ENCODE measurements at regions not wholly inside any gene's neighbourhood (a gene's known extent, or its start where the extent isn't known, plus 50 kb on each side); places are given as distances from the start of the nearest gene placed in this dataset.

GRCh38 chr6:44000164-44000842 is 126.9 kb downstream of the MRPL14 start (continued):
- no peak for TF ChIP-seq ATF3 (IDR thresholded peaks at IDR 0.05; ENCODE audit: borderline replicate concordance, extremely low read depth, low read depth, low read length)
- no peak for TF ChIP-seq EED (IDR thresholded peaks at IDR 0.05; ENCODE audit: low read depth)
- TF ChIP-seq DPF2 (IDR thresholded peaks at IDR 0.05), result peak; percentile 79; the same call in 1 of the 2 replicates
- no peak for TF ChIP-seq NFYB (IDR thresholded peaks at IDR 0.05; ENCODE audit: insufficient read depth, low read depth, low read length)
- TF ChIP-seq, protein P1, sequence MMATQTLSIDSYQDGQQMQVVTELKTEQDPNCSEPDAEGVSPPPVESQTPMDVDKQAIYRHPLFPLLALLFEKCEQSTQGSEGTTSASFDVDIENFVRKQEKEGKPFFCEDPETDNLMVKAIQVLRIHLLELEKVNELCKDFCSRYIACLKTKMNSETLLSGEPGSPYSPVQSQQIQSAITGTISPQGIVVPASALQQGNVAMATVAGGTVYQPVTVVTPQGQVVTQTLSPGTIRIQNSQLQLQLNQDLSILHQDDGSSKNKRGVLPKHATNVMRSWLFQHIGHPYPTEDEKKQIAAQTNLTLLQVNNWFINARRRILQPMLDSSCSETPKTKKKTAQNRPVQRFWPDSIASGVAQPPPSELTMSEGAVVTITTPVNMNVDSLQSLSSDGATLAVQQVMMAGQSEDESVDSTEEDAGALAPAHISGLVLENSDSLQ (IDR thresholded peaks at IDR 0.05), result peak; percentile 92
- no peak for TF ChIP-seq CBX5 (IDR thresholded peaks at IDR 0.05; ENCODE audit: low read depth)
- TF ChIP-seq, protein P2, sequence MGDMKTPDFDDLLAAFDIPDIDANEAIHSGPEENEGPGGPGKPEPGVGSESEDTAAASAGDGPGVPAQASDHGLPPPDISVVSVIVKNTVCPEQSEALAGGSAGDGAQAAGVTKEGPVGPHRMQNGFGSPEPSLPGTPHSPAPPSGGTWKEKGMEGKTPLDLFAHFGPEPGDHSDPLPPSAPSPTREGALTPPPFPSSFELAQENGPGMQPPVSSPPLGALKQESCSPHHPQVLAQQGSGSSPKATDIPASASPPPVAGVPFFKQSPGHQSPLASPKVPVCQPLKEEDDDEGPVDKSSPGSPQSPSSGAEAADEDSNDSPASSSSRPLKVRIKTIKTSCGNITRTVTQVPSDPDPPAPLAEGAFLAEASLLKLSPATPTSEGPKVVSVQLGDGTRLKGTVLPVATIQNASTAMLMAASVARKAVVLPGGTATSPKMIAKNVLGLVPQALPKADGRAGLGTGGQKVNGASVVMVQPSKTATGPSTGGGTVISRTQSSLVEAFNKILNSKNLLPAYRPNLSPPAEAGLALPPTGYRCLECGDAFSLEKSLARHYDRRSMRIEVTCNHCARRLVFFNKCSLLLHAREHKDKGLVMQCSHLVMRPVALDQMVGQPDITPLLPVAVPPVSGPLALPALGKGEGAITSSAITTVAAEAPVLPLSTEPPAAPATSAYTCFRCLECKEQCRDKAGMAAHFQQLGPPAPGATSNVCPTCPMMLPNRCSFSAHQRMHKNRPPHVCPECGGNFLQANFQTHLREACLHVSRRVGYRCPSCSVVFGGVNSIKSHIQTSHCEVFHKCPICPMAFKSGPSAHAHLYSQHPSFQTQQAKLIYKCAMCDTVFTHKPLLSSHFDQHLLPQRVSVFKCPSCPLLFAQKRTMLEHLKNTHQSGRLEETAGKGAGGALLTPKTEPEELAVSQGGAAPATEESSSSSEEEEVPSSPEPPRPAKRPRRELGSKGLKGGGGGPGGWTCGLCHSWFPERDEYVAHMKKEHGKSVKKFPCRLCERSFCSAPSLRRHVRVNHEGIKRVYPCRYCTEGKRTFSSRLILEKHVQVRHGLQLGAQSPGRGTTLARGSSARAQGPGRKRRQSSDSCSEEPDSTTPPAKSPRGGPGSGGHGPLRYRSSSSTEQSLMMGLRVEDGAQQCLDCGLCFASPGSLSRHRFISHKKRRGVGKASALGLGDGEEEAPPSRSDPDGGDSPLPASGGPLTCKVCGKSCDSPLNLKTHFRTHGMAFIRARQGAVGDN (IDR thresholded peaks at IDR 0.05), result peak; percentile 89
- TF ChIP-seq, protein P3, sequence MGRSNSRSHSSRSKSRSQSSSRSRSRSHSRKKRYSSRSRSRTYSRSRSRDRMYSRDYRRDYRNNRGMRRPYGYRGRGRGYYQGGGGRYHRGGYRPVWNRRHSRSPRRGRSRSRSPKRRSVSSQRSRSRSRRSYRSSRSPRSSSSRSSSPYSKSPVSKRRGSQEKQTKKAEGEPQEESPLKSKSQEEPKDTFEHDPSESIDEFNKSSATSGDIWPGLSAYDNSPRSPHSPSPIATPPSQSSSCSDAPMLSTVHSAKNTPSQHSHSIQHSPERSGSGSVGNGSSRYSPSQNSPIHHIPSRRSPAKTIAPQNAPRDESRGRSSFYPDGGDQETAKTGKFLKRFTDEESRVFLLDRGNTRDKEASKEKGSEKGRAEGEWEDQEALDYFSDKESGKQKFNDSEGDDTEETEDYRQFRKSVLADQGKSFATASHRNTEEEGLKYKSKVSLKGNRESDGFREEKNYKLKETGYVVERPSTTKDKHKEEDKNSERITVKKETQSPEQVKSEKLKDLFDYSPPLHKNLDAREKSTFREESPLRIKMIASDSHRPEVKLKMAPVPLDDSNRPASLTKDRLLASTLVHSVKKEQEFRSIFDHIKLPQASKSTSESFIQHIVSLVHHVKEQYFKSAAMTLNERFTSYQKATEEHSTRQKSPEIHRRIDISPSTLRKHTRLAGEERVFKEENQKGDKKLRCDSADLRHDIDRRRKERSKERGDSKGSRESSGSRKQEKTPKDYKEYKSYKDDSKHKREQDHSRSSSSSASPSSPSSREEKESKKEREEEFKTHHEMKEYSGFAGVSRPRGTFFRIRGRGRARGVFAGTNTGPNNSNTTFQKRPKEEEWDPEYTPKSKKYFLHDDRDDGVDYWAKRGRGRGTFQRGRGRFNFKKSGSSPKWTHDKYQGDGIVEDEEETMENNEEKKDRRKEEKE (IDR thresholded peaks at IDR 0.05), result no peak
- TF ChIP-seq CBX3 (IDR thresholded peaks at IDR 0.05; ENCODE audit: borderline replicate concordance, low read depth), result no peak
- TF ChIP-seq SMC3 (IDR thresholded peaks at IDR 0.05; ENCODE audit: borderline replicate concordance, low read length), result no peak
- peak; percentile 70 for TF ChIP-seq GATAD2B (conservative IDR thresholded peaks at IDR 0.05; ENCODE audit: low read depth)
- TF ChIP-seq, protein P4, sequence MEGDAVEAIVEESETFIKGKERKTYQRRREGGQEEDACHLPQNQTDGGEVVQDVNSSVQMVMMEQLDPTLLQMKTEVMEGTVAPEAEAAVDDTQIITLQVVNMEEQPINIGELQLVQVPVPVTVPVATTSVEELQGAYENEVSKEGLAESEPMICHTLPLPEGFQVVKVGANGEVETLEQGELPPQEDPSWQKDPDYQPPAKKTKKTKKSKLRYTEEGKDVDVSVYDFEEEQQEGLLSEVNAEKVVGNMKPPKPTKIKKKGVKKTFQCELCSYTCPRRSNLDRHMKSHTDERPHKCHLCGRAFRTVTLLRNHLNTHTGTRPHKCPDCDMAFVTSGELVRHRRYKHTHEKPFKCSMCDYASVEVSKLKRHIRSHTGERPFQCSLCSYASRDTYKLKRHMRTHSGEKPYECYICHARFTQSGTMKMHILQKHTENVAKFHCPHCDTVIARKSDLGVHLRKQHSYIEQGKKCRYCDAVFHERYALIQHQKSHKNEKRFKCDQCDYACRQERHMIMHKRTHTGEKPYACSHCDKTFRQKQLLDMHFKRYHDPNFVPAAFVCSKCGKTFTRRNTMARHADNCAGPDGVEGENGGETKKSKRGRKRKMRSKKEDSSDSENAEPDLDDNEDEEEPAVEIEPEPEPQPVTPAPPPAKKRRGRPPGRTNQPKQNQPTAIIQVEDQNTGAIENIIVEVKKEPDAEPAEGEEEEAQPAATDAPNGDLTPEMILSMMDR (IDR thresholded peaks at IDR 0.05 in 2 of 3, conservative IDR thresholded peaks at IDR 0.05 in 1 of 3; ENCODE audit: control insufficient read depth in 2 of 3, extremely low read depth in 1 of 3, insufficient read depth in 1 of 3, low read depth in 3 of 3, low read length in 3 of 3), result no peak
- TF ChIP-seq KDM1A (IDR thresholded peaks at IDR 0.05; ENCODE audit: borderline replicate concordance), result no peak
- no peak for TF ChIP-seq TCF3 (IDR thresholded peaks at IDR 0.05; ENCODE audit: borderline replicate concordance, insufficient read depth, low read depth, low read length)
- TF ChIP-seq NFYA (IDR thresholded peaks at IDR 0.05; ENCODE audit: borderline replicate concordance, low read depth, low read length), result no peak
- no peak for TF ChIP-seq BRCA1 (IDR thresholded peaks at IDR 0.05; ENCODE audit: low read depth, low read length)
- TF ChIP-seq NR2C2 (IDR thresholded peaks at IDR 0.05; ENCODE audit: borderline replicate concordance, control insufficient read depth, insufficient read length, low read depth), result no peak
- no peak; the same call in 1 of the 2 replicates for TF ChIP-seq BACH1 (IDR thresholded peaks at IDR 0.05; ENCODE audit: borderline replicate concordance)
- no peak for TF ChIP-seq MTA3 (IDR thresholded peaks at IDR 0.05; ENCODE audit: borderline replicate concordance, low read length)
- TF ChIP-seq RAD21 (IDR thresholded peaks at IDR 0.05; ENCODE audit: insufficient read depth, low read depth, low read length), result no peak
